ENCODE measurements at regions not wholly inside any gene's neighbourhood (a gene's known extent, or its start where the extent isn't known, plus 50 kb on each side); places are given as distances from the start of the nearest gene placed in this dataset.
"Not testable (repeated sequence)": the region's sequence is repeated elsewhere in the genome, so short reads cannot be mapped to it uniquely, and the experiment has no call there.

GRCh38 chr5:101643794-101644193 is 652.3 kb downstream of the SLCO4C1 start:
- Histone ChIP-seq H3K4me2 (ENCODE audit: low read length) (no peak overlapping the region), H3K4me3 (ENCODE audit: low read length) (no peak overlapping the region), H3K9me2 (replicated peaks; ENCODE audit: control insufficient read depth, low read length) (no peaks in the 10 kb centered on the region), H3K79me2 (ENCODE audit: control insufficient read depth, low read length) (no peaks in the 10 kb centered on the region), H4K20me1 (ENCODE audit: control insufficient read depth, insufficient read depth, low read depth, low read length) (no peaks in the 10 kb centered on the region), H3F3A (ENCODE audit: control insufficient read depth, insufficient read depth) (no peaks in the 10 kb centered on the region), H3K9me3 (ENCODE audit: control insufficient read depth, insufficient read depth, low read length) (no peaks in the 10 kb centered on the region), H3K36me3 (ENCODE audit: control insufficient read depth, low read length) (no peaks in the 10 kb centered on the region), H3K27ac (ENCODE audit: low read depth, low read length) (no peak overlapping the region), H3K4me1 (ENCODE audit: control insufficient read depth, low read length) (no peaks in the 10 kb centered on the region), H3K27me3 (ENCODE audit: control insufficient read depth, low read length) (no peaks in the 10 kb centered on the region)
- TF ChIP-seq, protein P1, sequence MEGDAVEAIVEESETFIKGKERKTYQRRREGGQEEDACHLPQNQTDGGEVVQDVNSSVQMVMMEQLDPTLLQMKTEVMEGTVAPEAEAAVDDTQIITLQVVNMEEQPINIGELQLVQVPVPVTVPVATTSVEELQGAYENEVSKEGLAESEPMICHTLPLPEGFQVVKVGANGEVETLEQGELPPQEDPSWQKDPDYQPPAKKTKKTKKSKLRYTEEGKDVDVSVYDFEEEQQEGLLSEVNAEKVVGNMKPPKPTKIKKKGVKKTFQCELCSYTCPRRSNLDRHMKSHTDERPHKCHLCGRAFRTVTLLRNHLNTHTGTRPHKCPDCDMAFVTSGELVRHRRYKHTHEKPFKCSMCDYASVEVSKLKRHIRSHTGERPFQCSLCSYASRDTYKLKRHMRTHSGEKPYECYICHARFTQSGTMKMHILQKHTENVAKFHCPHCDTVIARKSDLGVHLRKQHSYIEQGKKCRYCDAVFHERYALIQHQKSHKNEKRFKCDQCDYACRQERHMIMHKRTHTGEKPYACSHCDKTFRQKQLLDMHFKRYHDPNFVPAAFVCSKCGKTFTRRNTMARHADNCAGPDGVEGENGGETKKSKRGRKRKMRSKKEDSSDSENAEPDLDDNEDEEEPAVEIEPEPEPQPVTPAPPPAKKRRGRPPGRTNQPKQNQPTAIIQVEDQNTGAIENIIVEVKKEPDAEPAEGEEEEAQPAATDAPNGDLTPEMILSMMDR (IDR thresholded peaks at IDR 0.05; ENCODE audit: low read depth, low read length, poor library complexity, severe bottlenecking), result no peak
- no peak for TF ChIP-seq EZH2phosphoT487 (IDR thresholded peaks at IDR 0.05; ENCODE audit: borderline replicate concordance, low read length)

DNA sequence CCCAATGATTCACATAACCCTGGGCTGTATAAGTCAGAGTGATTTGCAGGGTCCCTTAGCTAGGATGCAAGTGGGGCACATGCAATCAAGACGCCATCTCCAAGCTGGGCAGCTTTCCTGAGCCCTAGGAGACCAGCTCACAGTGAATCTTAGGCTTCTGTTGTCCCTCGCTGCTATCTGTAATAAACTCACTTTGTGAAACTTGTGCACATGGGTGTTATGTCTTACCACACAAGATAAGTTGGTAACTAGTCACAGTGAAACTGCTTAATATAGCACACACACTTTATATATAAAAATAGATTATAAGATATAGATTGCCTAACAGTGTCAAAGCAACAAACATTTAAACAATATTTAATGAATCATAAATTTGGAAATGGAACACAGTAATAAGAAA is 658.5 kb downstream of the SLCO4C1 start:
- no peaks in the 10 kb centered on the region for H4K20me1 ChIP-seq (ENCODE audit: control insufficient read depth, insufficient read depth, low read depth, low read length)
- no peaks in the 10 kb centered on the region for H3K9me2 ChIP-seq (replicated peaks; ENCODE audit: control insufficient read depth, low read length)
- no peaks in the 10 kb centered on the region for H3K4me1 ChIP-seq (ENCODE audit: control insufficient read depth, low read length)
- H3K36me3 ChIP-seq (ENCODE audit: control insufficient read depth, low read length), result no peaks in the 10 kb centered on the region
- H3F3A ChIP-seq (ENCODE audit: control insufficient read depth, insufficient read depth), result no peaks in the 10 kb centered on the region
- no peak overlapping the region for H3K4me2 ChIP-seq (ENCODE audit: low read length)
- no peaks in the 10 kb centered on the region for H3K79me2 ChIP-seq (ENCODE audit: control insufficient read depth, low read length)
- no peak overlapping the region for H3K4me3 ChIP-seq (ENCODE audit: low read length)
- TF ChIP-seq EZH2phosphoT487 (IDR thresholded peaks at IDR 0.05; ENCODE audit: borderline replicate concordance, low read length), result no peak
- TF ChIP-seq, protein P1 (IDR thresholded peaks at IDR 0.05; ENCODE audit: low read depth, low read length, poor library complexity, severe bottlenecking), result no peak
- no peaks in the 10 kb centered on the region for H3K27me3 ChIP-seq (ENCODE audit: control insufficient read depth, low read length)
- no peaks in the 10 kb centered on the region for H3K9me3 ChIP-seq (ENCODE audit: control insufficient read depth, insufficient read depth, low read length)
- no peak overlapping the region for H3K27ac ChIP-seq (ENCODE audit: low read depth, low read length)

- H3K4me2 ChIP-seq (ENCODE audit: low read length); H3F3A ChIP-seq (ENCODE audit: control insufficient read depth, insufficient read depth); H3K79me2 ChIP-seq (ENCODE audit: control insufficient read depth, low read length); H3K36me3 ChIP-seq (ENCODE audit: control insufficient read depth, low read length); H3K27ac ChIP-seq (ENCODE audit: low read depth, low read length); H3K9me2 ChIP-seq (replicated peaks; ENCODE audit: control insufficient read depth, low read length); H3K4me1 ChIP-seq (ENCODE audit: control insufficient read depth, low read length); H3K9me3 ChIP-seq (ENCODE audit: control insufficient read depth, insufficient read depth, low read length); H3K4me3 ChIP-seq (ENCODE audit: low read length); H3K27me3 ChIP-seq (ENCODE audit: control insufficient read depth, low read length); H4K20me1 ChIP-seq (ENCODE audit: control insufficient read depth, insufficient read depth, low read depth, low read length): not testable (repeated sequence)
These were observed 668.3 kb downstream of the SLCO4C1 start for GRCh38 chr5:101627770-101628169.

DNA sequence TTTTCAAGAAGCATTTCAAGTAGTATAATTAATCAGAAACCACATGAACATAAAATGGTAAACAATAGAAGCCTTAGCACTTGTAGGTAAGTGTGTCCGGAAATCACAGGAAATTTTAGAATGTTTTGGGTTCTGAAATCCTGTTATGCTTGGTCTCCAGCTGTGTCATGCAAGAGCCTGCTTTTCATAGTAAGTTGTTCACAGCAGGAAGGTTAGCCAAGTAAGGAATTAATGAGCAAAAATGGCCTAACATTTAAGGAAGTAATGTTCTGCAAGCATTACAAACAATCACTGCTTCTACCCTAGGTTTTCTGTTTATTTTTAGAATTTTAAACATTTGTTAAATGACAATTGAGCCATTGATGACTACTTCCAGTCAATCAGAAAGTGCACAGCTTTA is 669.5 kb downstream of the SLCO4C1 start:
- Histone ChIP-seq H3F3A (ENCODE audit: control insufficient read depth, insufficient read depth) (no peaks in the 10 kb centered on the region), H3K9me2 (replicated peaks; ENCODE audit: control insufficient read depth, low read length) (no peaks in the 10 kb centered on the region), H3K4me3 (ENCODE audit: low read length) (no peak overlapping the region), H3K36me3 (ENCODE audit: control insufficient read depth, low read length) (no peaks in the 10 kb centered on the region), H3K4me1 (ENCODE audit: control insufficient read depth, low read length) (no peaks in the 10 kb centered on the region), H3K79me2 (ENCODE audit: control insufficient read depth, low read length) (no peaks in the 10 kb centered on the region), H3K9me3 (ENCODE audit: control insufficient read depth, insufficient read depth, low read length) (no peaks in the 10 kb centered on the region), H3K4me2 (ENCODE audit: low read length) (no peak overlapping the region), H4K20me1 (ENCODE audit: control insufficient read depth, insufficient read depth, low read depth, low read length) (no peaks in the 10 kb centered on the region), H3K27me3 (ENCODE audit: control insufficient read depth, low read length) (no peaks in the 10 kb centered on the region), H3K27ac (ENCODE audit: low read depth, low read length) (no peak overlapping the region)
- TF ChIP-seq, protein P1 (IDR thresholded peaks at IDR 0.05; ENCODE audit: low read depth, low read length, poor library complexity, severe bottlenecking), result no peak
- TF ChIP-seq EZH2phosphoT487 (IDR thresholded peaks at IDR 0.05; ENCODE audit: borderline replicate concordance, low read length), result no peak

Data from DOHH2 (cell line).